ENCODE measurements at regions not wholly inside any gene's neighbourhood (a gene's known extent, or its start where the extent isn't known, plus 50 kb on each side); places are given as distances from the start of the nearest gene placed in this dataset.

DNA sequence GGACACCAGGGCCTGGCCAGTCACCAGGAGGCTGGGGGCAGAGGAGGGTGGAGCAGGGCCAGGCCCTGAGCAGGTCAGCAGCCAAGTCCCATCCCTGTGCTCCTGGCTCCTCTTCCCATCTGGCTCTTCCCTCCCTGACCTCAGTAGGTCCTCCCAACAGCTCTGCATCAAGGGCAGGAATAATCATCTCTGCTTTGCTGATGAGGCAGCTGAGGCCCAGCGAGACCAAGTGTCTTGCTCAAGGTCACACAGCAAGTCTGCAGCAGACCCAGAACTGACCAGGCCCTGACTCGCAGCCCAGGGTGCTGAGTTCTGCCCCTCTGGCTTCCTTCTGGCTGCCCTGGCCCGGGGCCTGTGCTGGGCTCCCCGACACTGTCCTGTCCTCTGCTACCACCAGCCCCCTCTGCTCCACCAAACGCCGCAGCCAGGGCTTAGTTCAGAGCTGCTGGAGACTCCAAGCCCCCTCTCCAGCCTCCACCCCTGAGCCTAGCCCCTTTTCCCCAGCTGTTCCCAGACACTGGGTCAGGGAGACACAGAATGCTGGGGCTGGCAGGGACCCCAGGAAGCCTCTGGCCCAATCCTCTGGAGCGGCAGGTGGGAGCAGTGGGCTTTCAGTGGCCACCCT, 224.9 kb downstream of the PTPRU start:
- no peak overlapping the region for H3K4me2 ChIP-seq (ENCODE audit: control insufficient read depth, extremely low read depth, insufficient read depth, low read depth, low read length)
- H3K9me3 ChIP-seq (ENCODE audit: control insufficient read depth, low read depth, low read length) = no peaks in the 10 kb centered on the region
- H3K9me1 ChIP-seq (ENCODE audit: control insufficient read depth, extremely low read depth, insufficient read depth, low read length) = no peaks in the 10 kb centered on the region
- no peaks in the 10 kb centered on the region for H3K79me2 ChIP-seq (ENCODE audit: control insufficient read depth, insufficient read depth, low read length)
- FAIRE-seq = no peak
- H3K27ac ChIP-seq (ENCODE audit: control insufficient read depth, insufficient read depth, low read length) = no peak overlapping the region
- H2AFZ ChIP-seq (ENCODE audit: control insufficient read depth, low read length) = no peak overlapping the region
- TF ChIP-seq, protein P1, sequence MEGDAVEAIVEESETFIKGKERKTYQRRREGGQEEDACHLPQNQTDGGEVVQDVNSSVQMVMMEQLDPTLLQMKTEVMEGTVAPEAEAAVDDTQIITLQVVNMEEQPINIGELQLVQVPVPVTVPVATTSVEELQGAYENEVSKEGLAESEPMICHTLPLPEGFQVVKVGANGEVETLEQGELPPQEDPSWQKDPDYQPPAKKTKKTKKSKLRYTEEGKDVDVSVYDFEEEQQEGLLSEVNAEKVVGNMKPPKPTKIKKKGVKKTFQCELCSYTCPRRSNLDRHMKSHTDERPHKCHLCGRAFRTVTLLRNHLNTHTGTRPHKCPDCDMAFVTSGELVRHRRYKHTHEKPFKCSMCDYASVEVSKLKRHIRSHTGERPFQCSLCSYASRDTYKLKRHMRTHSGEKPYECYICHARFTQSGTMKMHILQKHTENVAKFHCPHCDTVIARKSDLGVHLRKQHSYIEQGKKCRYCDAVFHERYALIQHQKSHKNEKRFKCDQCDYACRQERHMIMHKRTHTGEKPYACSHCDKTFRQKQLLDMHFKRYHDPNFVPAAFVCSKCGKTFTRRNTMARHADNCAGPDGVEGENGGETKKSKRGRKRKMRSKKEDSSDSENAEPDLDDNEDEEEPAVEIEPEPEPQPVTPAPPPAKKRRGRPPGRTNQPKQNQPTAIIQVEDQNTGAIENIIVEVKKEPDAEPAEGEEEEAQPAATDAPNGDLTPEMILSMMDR (optimal IDR thresholded peaks at IDR 0.05 in 1 of 3, IDR thresholded peaks at IDR 0.05 in 1 of 3, conservative IDR thresholded peaks at IDR 0.05 in 1 of 3; ENCODE audit: extremely low read depth in 1 of 3, insufficient read depth in 2 of 3, low read length in 3 of 3) = no peak
- TF ChIP-seq EZH2 (IDR thresholded peaks at IDR 0.05; ENCODE audit: low read length) = no peak
- no peak for DNase-seq (ENCODE audit: low read depth, low spot score)
- H3K4me1 ChIP-seq (ENCODE audit: control insufficient read depth, extremely low read depth, insufficient read depth, low read length) = no peaks in the 10 kb centered on the region
- no peak overlapping the region for H3K9ac ChIP-seq (ENCODE audit: control insufficient read depth, extremely low read depth, insufficient read depth, low read length)
- H3K4me3 ChIP-seq (ENCODE audit: control insufficient read depth in 2 of 3, extremely low read depth in 1 of 3, insufficient read depth in 2 of 3, low read depth in 1 of 3, low read length in 3 of 3) = no peak overlapping the region
- H4K20me1 ChIP-seq (ENCODE audit: control insufficient read depth, extremely low read depth, insufficient read depth, low read length) = no peaks in the 10 kb centered on the region
- dilution Hi-C loops (cut with MboI; ENCODE audit: extremely low pct_ligation_motif_present, low sequenced_read_pairs) = no loop called here
- peaks cover 15% of the 10 kb centered on the region for H3K27me3 ChIP-seq (ENCODE audit: control insufficient read depth, extremely low read depth, insufficient read depth, low read length)
- no peaks in the 10 kb centered on the region for H3K36me3 ChIP-seq (ENCODE audit: control insufficient read depth in 2 of 2, extremely low read depth in 1 of 2, insufficient read depth in 2 of 2, low read length in 2 of 2)

DNA sequence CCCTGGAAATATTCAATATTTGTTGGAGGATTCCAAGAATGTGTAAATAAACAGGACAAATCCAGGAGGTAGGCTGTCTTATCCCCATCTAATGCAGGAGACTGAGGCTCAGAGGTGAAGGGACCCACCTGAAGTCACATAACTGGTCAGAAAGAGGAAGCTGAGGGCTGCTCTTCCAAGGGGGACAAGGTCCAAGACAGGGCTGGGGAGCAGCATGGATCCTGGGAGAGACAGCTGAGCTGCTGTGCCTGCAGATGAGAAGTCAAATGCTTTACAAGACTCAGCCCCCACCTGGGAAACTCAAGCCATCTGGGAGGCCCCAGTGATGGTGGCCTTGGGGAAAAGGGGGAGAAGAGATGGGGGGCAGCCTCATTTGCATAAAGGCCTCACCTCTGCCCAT, 224.4 kb downstream of the PTPRU start:
- H3K27ac ChIP-seq (ENCODE audit: control insufficient read depth, insufficient read depth, low read length) = no peak overlapping the region
- peaks cover 15% of the 10 kb centered on the region for H3K27me3 ChIP-seq (ENCODE audit: control insufficient read depth, extremely low read depth, insufficient read depth, low read length)
- H4K20me1 ChIP-seq (ENCODE audit: control insufficient read depth, extremely low read depth, insufficient read depth, low read length) = no peaks in the 10 kb centered on the region
- H3K4me1 ChIP-seq (ENCODE audit: control insufficient read depth, extremely low read depth, insufficient read depth, low read length) = no peaks in the 10 kb centered on the region
- no peak overlapping the region for H2AFZ ChIP-seq (ENCODE audit: control insufficient read depth, low read length)
- no peaks in the 10 kb centered on the region for H3K9me3 ChIP-seq (ENCODE audit: control insufficient read depth, low read depth, low read length)
- TF ChIP-seq EZH2 (IDR thresholded peaks at IDR 0.05; ENCODE audit: low read length) = no peak
- TF ChIP-seq, protein P1 (optimal IDR thresholded peaks at IDR 0.05 in 1 of 3, IDR thresholded peaks at IDR 0.05 in 1 of 3, conservative IDR thresholded peaks at IDR 0.05 in 1 of 3; ENCODE audit: extremely low read depth in 1 of 3, insufficient read depth in 2 of 3, low read length in 3 of 3) = no peak
- dilution Hi-C loops (cut with MboI; ENCODE audit: extremely low pct_ligation_motif_present, low sequenced_read_pairs) = no loop called here
- no peak overlapping the region for H3K4me2 ChIP-seq (ENCODE audit: control insufficient read depth, extremely low read depth, insufficient read depth, low read depth, low read length)
- FAIRE-seq (no peak), DNase-seq (ENCODE audit: low read depth, low spot score) (no peak)
- no peaks in the 10 kb centered on the region for H3K36me3 ChIP-seq (ENCODE audit: control insufficient read depth in 2 of 2, extremely low read depth in 1 of 2, insufficient read depth in 2 of 2, low read length in 2 of 2)
- no peaks in the 10 kb centered on the region for H3K9me1 ChIP-seq (ENCODE audit: control insufficient read depth, extremely low read depth, insufficient read depth, low read length)
- H3K9ac ChIP-seq (ENCODE audit: control insufficient read depth, extremely low read depth, insufficient read depth, low read length) = no peak overlapping the region
- H3K4me3 ChIP-seq (ENCODE audit: control insufficient read depth in 2 of 3, extremely low read depth in 1 of 3, insufficient read depth in 2 of 3, low read depth in 1 of 3, low read length in 3 of 3) = no peak overlapping the region
- H3K79me2 ChIP-seq (ENCODE audit: control insufficient read depth, insufficient read depth, low read length) = no peaks in the 10 kb centered on the region

Measured in keratinocyte (primary cell).